Panc1 (cell line): ENCODE measurements at regions not wholly inside any gene's neighbourhood (a gene's known extent, or its start where the extent isn't known, plus 50 kb on each side); places are given as distances from the start of the nearest gene placed in this dataset.

Experiments used
- ATAC-seq: fragments of 200-7000 bp; cut with Tn5 transposase; 2 replicates; pipeline ENCODE4 v1.9.1; 2020; ENCODE audit warnings: mild to moderate bottlenecking, moderate library complexity
- BruUV-seq: library from RNA; stranded (reverse); fragments of 400-500 nt; replicated peaks from 2 replicates; lab custom pipeline; 2021; lab: Mats Ljungman, UMichigan
- CTCF ChIA-PET: fragments of 300-600 bp; sonication (Branson Sonifier 250); formaldehyde crosslinking; loops from one replicate; lab custom pipeline; 2022; ENCODE audit warnings: antibody characterized with exemption; lab: Charles Lee
- POLR2A ChIA-PET: fragments of 300-600 bp; sonication (Branson Sonifier 250); formaldehyde crosslinking; loops from one replicate; lab custom pipeline; 2022; ENCODE audit warnings: antibody characterized with exemption; lab: Charles Lee
- DNase-seq: peaks from one replicate; pipeline ENCODE4 v3.0.0-alpha.2; 2010; ENCODE audit warnings: low read depth, low spot score
- H3K27ac ChIP-seq: 2 replicates; pipeline ENCODE4 v1.5.1; 2011; ENCODE audit warnings: mild to moderate bottlenecking, low read length, inconsistent platforms
- H3K27me3 ChIP-seq: fragments of 200-500 bp; sonication (Bioruptor generic); 2 replicates; pipeline ENCODE4 v1.6.0; 2014; ENCODE audit warnings: low read length, inconsistent platforms; ENCODE audit not compliant: control insufficient read depth, insufficient read depth
- H3K36me3 ChIP-seq: fragments of 200-500 bp; sonication (Bioruptor generic); 2 replicates; pipeline ENCODE4 v1.5.1; 2014; ENCODE audit warnings: inconsistent platforms, mild to moderate bottlenecking, low read length, moderate library complexity; ENCODE audit not compliant: control insufficient read depth, insufficient read depth
- H3K4me1 ChIP-seq: 2 replicates; pipeline ENCODE4 v1.5.1; 2011; ENCODE audit warnings: inconsistent platforms, mild to moderate bottlenecking, low read length, moderate library complexity; ENCODE audit not compliant: control insufficient read depth, insufficient read depth
- H3K4me3 ChIP-seq, 2 experiments: 2 replicates each; pipeline ENCODE4 v1.5.1; 2011 to 2012; ENCODE audit warnings: low read depth in 2 of 2, low read length in 2 of 2, mild to moderate bottlenecking in 2 of 2, inconsistent platforms in 1 of 2, moderate library complexity in 1 of 2
- H3K9me3 ChIP-seq: fragments of 200-500 bp; sonication (Bioruptor generic); 2 replicates; pipeline ENCODE4 v1.5.1; 2014; ENCODE audit warnings: low read depth, mild to moderate bottlenecking, inconsistent platforms, low read length, moderate library complexity; ENCODE audit not compliant: control insufficient read depth, insufficient read depth
- CTCF ChIP-seq: fragments of 450-650 bp; IDR thresholded peaks from 2 replicates; pipeline ENCODE4 v1.5.1; 2017; ENCODE audit warnings: mild to moderate bottlenecking
- POLR2AphosphoS5 ChIP-seq: IDR thresholded peaks from 2 replicates; pipeline ENCODE4 v1.6.1; 2012; ENCODE audit warnings: mild to moderate bottlenecking, low read depth, low read length, moderate library complexity
- SIN3A ChIP-seq: IDR thresholded peaks from 2 replicates; pipeline ENCODE4 v1.6.1; 2012; ENCODE audit warnings: low read depth, mild to moderate bottlenecking, low read length, moderate library complexity, borderline replicate concordance; ENCODE audit not compliant: insufficient read depth
- TCF7L2 ChIP-seq: IDR thresholded peaks from 2 replicates; pipeline ENCODE4 v1.6.1; 2011; ENCODE audit warnings: mild to moderate bottlenecking, low read depth, low read length, inconsistent platforms
- in situ Hi-C: cut with HindIII; loops from 2 replicates; pipeline ENCODE4 v1.10.0; 2016; ENCODE audit warnings: low sequenced_read_pairs, low pct_unique_long_range_greater_than_20kb
- intact Hi-C: fragments of 100-400 bp; cut with micrococcal nuclease; formaldehyde crosslinking; loops from one replicate; pipeline ENCODE4 v1.10.0; 2022; ENCODE audit not compliant: unreplicated experiment
- TF ChIP-seq, protein P1 (sequence below), 2 experiments: IDR thresholded peaks; 2 replicates each; pipeline ENCODE4 v1.6.1; 2011 to 2012; ENCODE audit warnings: low read depth in 2 of 2, control low read depth in 1 of 2, low read length in 1 of 2, mild to moderate bottlenecking in 1 of 2, moderate library complexity in 1 of 2; ENCODE audit not compliant: insufficient read depth in 1 of 2

DNA sequence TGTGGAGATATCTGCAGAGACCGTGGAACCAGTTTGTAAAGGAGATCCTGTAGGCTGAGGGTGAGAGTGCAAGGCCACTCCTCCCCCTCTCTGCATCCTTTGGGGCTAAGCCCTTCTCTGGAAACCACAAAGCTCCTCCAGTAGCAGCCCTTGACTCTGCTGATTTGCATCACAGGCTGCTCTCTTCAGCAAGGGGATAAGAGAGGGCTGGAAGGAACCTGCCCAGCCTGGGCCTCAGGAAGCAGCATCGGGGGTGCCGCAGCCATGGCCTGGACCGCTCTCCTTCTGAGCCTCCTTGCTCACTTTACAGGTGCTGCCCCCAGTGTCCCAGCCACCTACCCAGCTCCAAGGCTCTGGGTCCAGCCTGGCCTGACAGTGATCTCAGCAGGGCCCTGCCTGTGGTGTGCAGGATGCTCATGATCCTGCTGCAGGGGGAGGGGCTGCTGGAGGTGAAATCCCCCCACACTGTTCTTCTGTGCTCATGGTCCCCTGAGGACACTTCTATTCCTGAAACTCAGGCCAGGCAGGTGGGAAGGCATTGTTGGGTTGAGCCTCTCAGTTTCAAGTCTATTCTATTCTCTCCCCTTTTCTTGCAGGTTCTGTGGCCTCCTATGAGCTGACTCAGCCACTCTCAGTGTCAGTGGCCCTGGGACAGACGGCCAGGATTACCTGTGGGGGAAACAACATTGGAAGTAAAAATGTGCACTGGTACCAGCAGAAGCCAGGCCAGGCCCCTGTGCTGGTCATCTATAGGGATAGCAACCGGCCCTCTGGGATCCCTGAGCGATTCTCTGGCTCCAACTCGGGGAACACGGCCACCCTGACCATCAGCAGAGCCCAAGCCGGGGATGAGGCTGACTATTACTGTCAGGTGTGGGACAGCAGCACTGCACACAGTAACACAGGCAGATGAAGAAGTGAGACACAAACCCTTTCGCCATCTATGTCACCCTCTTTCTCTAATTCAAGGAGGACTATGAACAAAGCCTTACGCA, 68.5 kb upstream of the IGLL5 start:
- in situ Hi-C loops = no loop called here
- H3K27ac ChIP-seq = no peak overlapping the region
- no TSS peak for BruUV-seq
- ChIA-PET POLR2A (no interaction called here), CTCF (no interaction called here)
- no peaks in the 10 kb centered on the region for H3K9me3 ChIP-seq
- DNase-seq (no peak), ATAC-seq (no peak)
- TF ChIP-seq, protein P1, sequence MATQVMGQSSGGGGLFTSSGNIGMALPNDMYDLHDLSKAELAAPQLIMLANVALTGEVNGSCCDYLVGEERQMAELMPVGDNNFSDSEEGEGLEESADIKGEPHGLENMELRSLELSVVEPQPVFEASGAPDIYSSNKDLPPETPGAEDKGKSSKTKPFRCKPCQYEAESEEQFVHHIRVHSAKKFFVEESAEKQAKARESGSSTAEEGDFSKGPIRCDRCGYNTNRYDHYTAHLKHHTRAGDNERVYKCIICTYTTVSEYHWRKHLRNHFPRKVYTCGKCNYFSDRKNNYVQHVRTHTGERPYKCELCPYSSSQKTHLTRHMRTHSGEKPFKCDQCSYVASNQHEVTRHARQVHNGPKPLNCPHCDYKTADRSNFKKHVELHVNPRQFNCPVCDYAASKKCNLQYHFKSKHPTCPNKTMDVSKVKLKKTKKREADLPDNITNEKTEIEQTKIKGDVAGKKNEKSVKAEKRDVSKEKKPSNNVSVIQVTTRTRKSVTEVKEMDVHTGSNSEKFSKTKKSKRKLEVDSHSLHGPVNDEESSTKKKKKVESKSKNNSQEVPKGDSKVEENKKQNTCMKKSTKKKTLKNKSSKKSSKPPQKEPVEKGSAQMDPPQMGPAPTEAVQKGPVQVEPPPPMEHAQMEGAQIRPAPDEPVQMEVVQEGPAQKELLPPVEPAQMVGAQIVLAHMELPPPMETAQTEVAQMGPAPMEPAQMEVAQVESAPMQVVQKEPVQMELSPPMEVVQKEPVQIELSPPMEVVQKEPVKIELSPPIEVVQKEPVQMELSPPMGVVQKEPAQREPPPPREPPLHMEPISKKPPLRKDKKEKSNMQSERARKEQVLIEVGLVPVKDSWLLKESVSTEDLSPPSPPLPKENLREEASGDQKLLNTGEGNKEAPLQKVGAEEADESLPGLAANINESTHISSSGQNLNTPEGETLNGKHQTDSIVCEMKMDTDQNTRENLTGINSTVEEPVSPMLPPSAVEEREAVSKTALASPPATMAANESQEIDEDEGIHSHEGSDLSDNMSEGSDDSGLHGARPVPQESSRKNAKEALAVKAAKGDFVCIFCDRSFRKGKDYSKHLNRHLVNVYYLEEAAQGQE (IDR thresholded peaks at IDR 0.05; ENCODE audit: insufficient read depth in 1 of 2, low read depth in 2 of 2, low read length in 1 of 2) = no peak
- TF ChIP-seq SIN3A = no peak
- no peak for TF ChIP-seq CTCF
- H3K27me3 ChIP-seq = no peaks in the 10 kb centered on the region
- H3K36me3 ChIP-seq = no peaks in the 10 kb centered on the region
- intact Hi-C loops = no loop called here
- H3K4me1 ChIP-seq = no peaks in the 10 kb centered on the region
- H3K4me3 ChIP-seq = no peak overlapping the region

DNA sequence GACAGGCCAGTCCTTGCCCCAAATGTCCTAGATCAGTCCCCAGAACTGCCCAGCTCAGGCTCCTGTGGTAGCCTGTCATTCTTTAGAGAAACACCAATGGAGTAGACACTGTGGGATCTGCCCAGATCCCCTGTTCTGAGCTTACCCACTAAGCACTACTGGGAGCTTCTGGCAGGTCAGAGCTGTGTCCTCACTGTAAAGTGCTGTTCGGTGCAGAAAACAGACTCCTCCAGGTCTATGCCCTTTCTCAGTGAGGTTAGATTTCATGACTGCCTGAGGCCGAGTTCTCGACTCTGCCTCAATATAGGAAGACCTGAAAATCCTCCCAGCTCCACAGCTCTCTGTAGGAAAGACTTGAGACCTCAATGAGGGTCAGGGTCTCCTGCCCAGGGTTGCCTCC, 67.5 kb upstream of the IGLL5 start:
- H3K9me3 ChIP-seq = no peaks in the 10 kb centered on the region
- BruUV-seq = no TSS peak
- H3K27me3 ChIP-seq = no peaks in the 10 kb centered on the region
- TF ChIP-seq TCF7L2 = no peak
- TF ChIP-seq, protein P1 (IDR thresholded peaks at IDR 0.05; ENCODE audit: insufficient read depth in 1 of 2, low read depth in 2 of 2, low read length in 1 of 2) = no peak
- no peak for TF ChIP-seq POLR2AphosphoS5
- no peak for TF ChIP-seq CTCF
- TF ChIP-seq SIN3A = no peak
- no peak overlapping the region for H3K27ac ChIP-seq
- POLR2A ChIA-PET = no interaction called here
- no peaks in the 10 kb centered on the region for H3K4me1 ChIP-seq
- ATAC-seq = no peak
- no peak overlapping the region for H3K4me3 ChIP-seq
- DNase-seq = no peak
- no peaks in the 10 kb centered on the region for H3K36me3 ChIP-seq
- CTCF ChIA-PET = no interaction called here
- in situ Hi-C loops = no loop called here
- intact Hi-C loops = no loop called here
